ENCODE measurements at regions not wholly inside any gene's neighbourhood (a gene's known extent, or its start where the extent isn't known, plus 50 kb on each side); places are given as distances from the start of the nearest gene placed in this dataset.

DNA sequence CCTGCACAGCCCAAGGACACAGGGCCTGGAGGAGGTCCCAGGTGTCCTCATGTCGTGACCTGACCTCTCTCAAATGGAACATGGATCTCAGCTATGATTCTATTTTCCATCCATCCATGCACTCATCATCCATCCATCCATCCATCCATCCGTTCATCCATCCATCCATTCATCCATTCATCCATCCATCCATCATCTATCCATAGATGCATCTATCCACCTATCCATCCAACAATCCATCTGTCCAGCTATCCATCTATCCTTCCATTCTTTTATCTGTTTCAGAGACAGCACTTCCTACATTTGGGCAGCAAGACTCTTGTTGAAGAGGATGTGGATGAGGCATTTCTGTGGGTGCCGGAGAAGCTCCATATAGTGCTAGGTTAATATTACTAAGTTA is 86.7 kb downstream of the SCGB2B2 start:
- Mint-ChIP-seq H3K9me3 (ENCODE audit: unreplicated experiment) (peaks cover 6% of the 10 kb centered on the region), H3K27ac (ENCODE audit: unreplicated experiment) (no peak overlapping the region), H3K4me1 (ENCODE audit: unreplicated experiment) (no peaks in the 10 kb centered on the region), H3K27me3 (ENCODE audit: unreplicated experiment) (peaks cover 6% of the 10 kb centered on the region), H3K4me3 (ENCODE audit: unreplicated experiment) (peak overlapping the region; percentile 4), H3K36me3 (ENCODE audit: low read depth, unreplicated experiment) (peaks cover 18% of the 10 kb centered on the region)
- no peak for TF ChIP-seq CTCF (IDR thresholded peaks at IDR 0.05; ENCODE audit: unreplicated experiment)
- DNase-seq (ENCODE audit: low spot score): no peak

DNA sequence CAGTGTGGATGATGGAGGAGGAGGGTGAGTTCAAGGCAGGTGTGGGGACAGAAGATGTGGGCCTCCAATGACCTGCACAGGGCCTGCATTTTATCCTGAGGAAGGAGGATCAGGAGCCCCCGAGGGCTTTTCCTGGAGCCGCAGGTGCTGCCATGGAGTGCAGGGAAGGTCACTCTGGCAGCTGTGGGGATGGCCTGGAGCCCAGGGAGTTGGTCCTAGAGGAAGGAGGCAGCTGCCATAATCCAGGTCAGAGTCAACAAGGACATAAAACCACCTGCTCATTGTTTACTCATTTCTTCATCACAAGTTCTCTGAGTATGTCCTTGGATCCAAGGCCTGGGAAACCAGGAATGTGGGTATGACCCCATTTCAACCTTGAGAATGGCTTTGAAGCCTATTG is 87.2 kb downstream of the SCGB2B2 start:
- peaks cover 6% of the 10 kb centered on the region for H3K27me3 Mint-ChIP-seq (ENCODE audit: unreplicated experiment)
- H3K27ac Mint-ChIP-seq (ENCODE audit: unreplicated experiment): no peak overlapping the region
- peaks cover 6% of the 10 kb centered on the region for H3K9me3 Mint-ChIP-seq (ENCODE audit: unreplicated experiment)
- no peak for DNase-seq (ENCODE audit: low spot score)
- peaks cover 18% of the 10 kb centered on the region for H3K36me3 Mint-ChIP-seq (ENCODE audit: low read depth, unreplicated experiment)
- no peak overlapping the region for H3K4me3 Mint-ChIP-seq (ENCODE audit: unreplicated experiment)
- no peak for TF ChIP-seq CTCF (IDR thresholded peaks at IDR 0.05; ENCODE audit: unreplicated experiment)
- H3K4me1 Mint-ChIP-seq (ENCODE audit: unreplicated experiment): no peaks in the 10 kb centered on the region

DNA sequence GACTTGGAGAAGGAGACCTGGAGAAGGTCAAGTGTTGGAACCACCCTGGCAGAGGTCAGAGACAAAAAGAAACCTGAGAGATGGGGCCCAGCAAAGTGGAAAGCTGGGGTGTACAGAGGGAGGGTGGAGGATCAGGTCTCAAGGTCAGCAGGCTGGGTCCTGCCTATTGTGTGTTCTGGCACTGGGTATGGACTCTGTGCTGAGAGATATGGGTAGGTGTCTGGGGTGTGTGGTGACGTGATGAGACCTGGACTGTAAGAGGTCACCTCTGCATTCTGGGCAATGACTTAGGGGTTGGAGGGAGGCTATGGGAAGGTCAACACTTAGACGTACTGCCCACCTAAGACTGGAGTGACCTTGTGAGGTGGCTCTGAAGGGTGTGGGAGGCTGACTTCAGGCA is 88.1 kb downstream of the SCGB2B2 start:
- Mint-ChIP-seq H3K4me1 (ENCODE audit: unreplicated experiment) (no peaks in the 10 kb centered on the region), H3K27ac (ENCODE audit: unreplicated experiment) (no peak overlapping the region), H3K4me3 (ENCODE audit: unreplicated experiment) (peak overlapping the region; percentile 52), H3K27me3 (ENCODE audit: unreplicated experiment) (peaks cover 6% of the 10 kb centered on the region), H3K36me3 (ENCODE audit: low read depth, unreplicated experiment) (peaks cover 18% of the 10 kb centered on the region), H3K9me3 (ENCODE audit: unreplicated experiment) (peaks cover 6% of the 10 kb centered on the region)
- no peak for TF ChIP-seq CTCF (IDR thresholded peaks at IDR 0.05; ENCODE audit: unreplicated experiment)
- no peak for DNase-seq (ENCODE audit: low spot score)

GRCh38 chr19:34588249-34588648 is 88.7 kb downstream of the SCGB2B2 start:
- H3K36me3 Mint-ChIP-seq (ENCODE audit: low read depth, unreplicated experiment): peaks cover 18% of the 10 kb centered on the region
- peaks cover 6% of the 10 kb centered on the region for H3K9me3 Mint-ChIP-seq (ENCODE audit: unreplicated experiment)
- TF ChIP-seq CTCF (IDR thresholded peaks at IDR 0.05; ENCODE audit: unreplicated experiment): no peak
- no peaks in the 10 kb centered on the region for H3K4me1 Mint-ChIP-seq (ENCODE audit: unreplicated experiment)
- H3K4me3 Mint-ChIP-seq (ENCODE audit: unreplicated experiment): no peak overlapping the region
- DNase-seq (ENCODE audit: low spot score): no peak
- no peak overlapping the region for H3K27ac Mint-ChIP-seq (ENCODE audit: unreplicated experiment)
- H3K27me3 Mint-ChIP-seq (ENCODE audit: unreplicated experiment): peaks cover 3% of the 10 kb centered on the region

- Mint-ChIP-seq H3K27me3 (ENCODE audit: unreplicated experiment) (peaks cover 29% of the 10 kb centered on the region), H3K4me3 (ENCODE audit: unreplicated experiment) (no peak overlapping the region), H3K27ac (ENCODE audit: unreplicated experiment) (no peak overlapping the region), H3K36me3 (ENCODE audit: low read depth, unreplicated experiment) (peaks cover 8% of the 10 kb centered on the region), H3K9me3 (ENCODE audit: unreplicated experiment) (no peaks in the 10 kb centered on the region), H3K4me1 (ENCODE audit: unreplicated experiment) (peaks cover 8% of the 10 kb centered on the region)
- TF ChIP-seq CTCF (IDR thresholded peaks at IDR 0.05; ENCODE audit: unreplicated experiment): no peak
- no peak for DNase-seq (ENCODE audit: low spot score)
Observed at GRCh38 chr19:34580408-34580807, 96.6 kb downstream of the SCGB2B2 start.

Data from endothelial cell (in vitro differentiated cells).